H1 (cell line): ENCODE measurements at regions not wholly inside any gene's neighbourhood (a gene's known extent, or its start where the extent isn't known, plus 50 kb on each side); places are given as distances from the start of the nearest gene placed in this dataset.
"Not testable (repeated sequence)": the region's sequence is repeated elsewhere in the genome, so short reads cannot be mapped to it uniquely, and the experiment has no call there.

ENCODE experiments used
- CTCF ChIA-PET: fragments of 300-600 bp; sonication (Branson Sonifier 250); formaldehyde crosslinking; loops from one replicate; lab custom pipeline; 2021; ENCODE audit not compliant: partially characterized antibody; lab: Charles Lee
- POLR2A ChIA-PET: fragments of 300-600 bp; sonication (Branson Sonifier 250); formaldehyde crosslinking; loops from one replicate; lab custom pipeline; 2021; ENCODE audit warnings: inconsistent platforms; ENCODE audit not compliant: partially characterized antibody; lab: Charles Lee
- DNase-seq, 2 experiments: peaks; one replicate each; pipeline versions ENCODE4 v3.0.0 to v3.0.0-alpha.2; 2010 to 2022; ENCODE audit warnings: low spot score in 2 of 2, low read depth in 1 of 2, mixed read lengths in 1 of 2
- FAIRE-seq: peaks from 2 replicates; lab custom pipeline; 2011; peaks lifted over from hg19 to GRCh38; lab: Jason Lieb, UNC
- H2AFZ ChIP-seq: 2 replicates; pipeline ENCODE4 v1.8.1; 2012; ENCODE audit warnings: low read length, inconsistent platforms
- H2AK5ac ChIP-seq: 2 replicates; pipeline ENCODE4 v1.6.1; 2013; ENCODE audit warnings: low read depth, low read length
- H2BK120ac ChIP-seq: replicated peaks from 2 replicates; pipeline ENCODE3; 2013; ENCODE audit warnings: low read depth, low read length, inconsistent platforms
- H2BK12ac ChIP-seq: 2 replicates; pipeline ENCODE4 v1.6.1; 2013; ENCODE audit warnings: low read depth, low read length
- H2BK15ac ChIP-seq: 2 replicates; pipeline ENCODE4 v1.6.1; 2013; ENCODE audit warnings: low read length
- H2BK20ac ChIP-seq: 2 replicates; pipeline ENCODE4 v1.6.1; 2013; ENCODE audit warnings: low read length
- H2BK5ac ChIP-seq: 2 replicates; pipeline ENCODE4 v1.6.1; 2013; ENCODE audit warnings: low read depth, low read length
- H3K14ac ChIP-seq: 2 replicates; pipeline ENCODE4 v1.6.1; 2013; ENCODE audit warnings: inconsistent platforms; ENCODE audit not compliant: insufficient read length
- H3K18ac ChIP-seq: 2 replicates; pipeline ENCODE4 v1.6.1; 2013; ENCODE audit warnings: low read length; ENCODE audit errors: extremely low read depth
- H3K23ac ChIP-seq: 2 replicates; pipeline ENCODE4 v1.6.1; 2013; ENCODE audit warnings: inconsistent platforms; ENCODE audit not compliant: insufficient read length
- H3K23me2 ChIP-seq: 2 replicates; pipeline ENCODE4 v1.6.1; 2013; ENCODE audit warnings: low read depth, low read length
- H3K27ac ChIP-seq: 2 replicates; pipeline ENCODE4 v1.6.1; 2011; ENCODE audit warnings: low read depth, low read length, inconsistent platforms
- H3K27me3 ChIP-seq, 4 experiments: replicated peaks in 1 of 4; 1 replicate in 1 of 4; 2 replicates in 3 of 4; pipeline versions ENCODE4 v1.6.1 to v1.8.1; 2011 to 2013; ENCODE audit warnings: low read length in 3 of 4, mild to moderate bottlenecking in 3 of 4, inconsistent platforms in 2 of 4, mixed read lengths in 2 of 4, moderate library complexity in 1 of 4; ENCODE audit not compliant: control insufficient read depth in 3 of 4, insufficient read depth in 3 of 4; ENCODE audit errors: extremely low read depth in 1 of 4
- H3K36me3 ChIP-seq, 4 experiments: 2 replicates each; pipeline versions ENCODE4 v1.6.1 to v1.8.1; 2011 to 2013; ENCODE audit warnings: mild to moderate bottlenecking in 4 of 4, low read length in 3 of 4, moderate library complexity in 2 of 4, control low read depth in 1 of 4, inconsistent platforms in 1 of 4; ENCODE audit not compliant: insufficient read depth in 4 of 4, control insufficient read depth in 2 of 4
- H3K4ac ChIP-seq: replicated peaks from 2 replicates; pipeline ENCODE3; 2013; ENCODE audit warnings: low read length, low read depth, mixed read lengths, inconsistent platforms; ENCODE audit not compliant: insufficient read length
- H3K4me1 ChIP-seq, 4 experiments: replicated peaks in 1 of 4; 1 replicate in 1 of 4; 2 replicates in 3 of 4; pipeline versions ENCODE4 v1.6.1 to v1.8.1; 2011 to 2013; ENCODE audit warnings: low read length in 3 of 4, inconsistent platforms in 2 of 4, mixed read lengths in 1 of 4; ENCODE audit not compliant: insufficient read depth in 4 of 4, control insufficient read depth in 3 of 4
- H3K4me2 ChIP-seq, 2 experiments: 2 replicates each; pipeline versions ENCODE4 v1.6.1 to v1.8.1; 2011 to 2013; ENCODE audit warnings: low read depth in 2 of 2, low read length in 2 of 2, control low read depth in 1 of 2, inconsistent platforms in 1 of 2, mild to moderate bottlenecking in 1 of 2; ENCODE audit not compliant: insufficient read depth in 1 of 2
- H3K4me3 ChIP-seq, 4 experiments: fragments of 200-600, 300-600 bp in 1 of 4; sonication (generic), shearing (Covaris generic), sonication (Bioruptor Twin) in 1 of 4; 2 replicates each; pipeline versions ENCODE4 v1.5.1 to v1.8.1; 2011 to 2016; ENCODE audit warnings: low read length in 4 of 4, low read depth in 3 of 4, control low read depth in 2 of 4, inconsistent platforms in 2 of 4, mild to moderate bottlenecking in 2 of 4, mixed read lengths in 1 of 4, moderate library complexity in 1 of 4; ENCODE audit not compliant: insufficient read depth in 2 of 4; ENCODE audit errors: extremely low read depth in 1 of 4
- H3K56ac ChIP-seq: replicated peaks from 2 replicates; pipeline ENCODE3; 2013; ENCODE audit warnings: low read depth, mild to moderate bottlenecking, mixed read lengths, low read length, inconsistent platforms; ENCODE audit not compliant: insufficient read length
- H3K79me1 ChIP-seq: 2 replicates; pipeline ENCODE4 v1.6.1; 2013; ENCODE audit warnings: low read depth, low read length, control low read depth
- H3K79me2 ChIP-seq, 2 experiments: 2 replicates each; pipeline versions ENCODE4 v1.6.1 to v1.8.1; 2012 to 2013; ENCODE audit warnings: low read length in 2 of 2, mild to moderate bottlenecking in 2 of 2, inconsistent platforms in 1 of 2; ENCODE audit not compliant: insufficient read depth in 2 of 2, control insufficient read depth in 1 of 2
- H3K9ac ChIP-seq, 4 experiments: replicated peaks in 1 of 4; 1 replicate in 1 of 4; 2 replicates in 3 of 4; pipeline versions ENCODE4 v1.6.1 to v1.8.1; 2011 to 2013; ENCODE audit warnings: low read depth in 3 of 4, low read length in 3 of 4, control low read depth in 2 of 4, mild to moderate bottlenecking in 2 of 4, moderate library complexity in 2 of 4, inconsistent platforms in 1 of 4; ENCODE audit errors: extremely low read depth in 1 of 4
- H3K9me3 ChIP-seq, 2 experiments: 2 replicates each; pipeline versions ENCODE4 v1.6.1 to v1.8.1; 2012 to 2013; ENCODE audit warnings: mild to moderate bottlenecking in 2 of 2, moderate library complexity in 2 of 2, control low read depth in 1 of 2, inconsistent platforms in 1 of 2, low read depth in 1 of 2, low read length in 1 of 2, mixed read lengths in 1 of 2; ENCODE audit not compliant: insufficient read depth in 2 of 2
- H4K20me1 ChIP-seq, 2 experiments: replicated peaks in 1 of 2; 2 replicates each; pipeline versions ENCODE3 to v1.8.1; 2011 to 2013; ENCODE audit warnings: inconsistent platforms in 2 of 2, low read length in 2 of 2, mild to moderate bottlenecking in 1 of 2; ENCODE audit not compliant: insufficient read depth in 2 of 2, control insufficient read depth in 1 of 2
- H4K5ac ChIP-seq: 2 replicates; pipeline ENCODE4 v1.6.1; 2013; ENCODE audit warnings: low read length, low read depth, mixed read lengths, inconsistent platforms; ENCODE audit not compliant: insufficient read length
- H4K8ac ChIP-seq: 2 replicates; pipeline ENCODE4 v1.8.0; 2013; ENCODE audit warnings: mild to moderate bottlenecking, moderate library complexity, low read length, inconsistent platforms; ENCODE audit not compliant: insufficient read depth; ENCODE audit errors: extremely low read depth
- H4K91ac ChIP-seq: replicated peaks from 2 replicates; pipeline ENCODE3; 2013; ENCODE audit warnings: low read length, mixed read lengths, inconsistent platforms; ENCODE audit not compliant: insufficient read length
- WGBS, 2 experiments: shearing (Covaris generic) in 1 of 2; methylation state at CpG; one replicate each; pipeline versions ENCODE4 v1.1.6 to v1.1.7; 2013 to 2015; ENCODE audit warnings: low lambda C conversion rate in 2 of 2, mixed read lengths in 2 of 2, inconsistent platforms in 1 of 2, low coverage in 1 of 2, missing lambda C conversion rate in 1 of 2; ENCODE audit not compliant: insufficient replicate concordance in 2 of 2, insufficient coverage in 1 of 2, insufficient read length in 1 of 2; ENCODE audit errors: extremely low coverage in 1 of 2, missing lambda C conversion rate in 1 of 2; 5-methylcytosine and 5-hydroxymethylcytosine counted together

GRCh38 chr9:66278809-66279208, 541.9 kb downstream of the FOXD4L4 start:
- H2BK12ac ChIP-seq, H4K91ac ChIP-seq, FAIRE-seq, H4K20me1 ChIP-seq, H3K79me1 ChIP-seq, H3K14ac ChIP-seq, H2BK120ac ChIP-seq, H2AK5ac ChIP-seq, H4K5ac ChIP-seq, H3K9me3 ChIP-seq, H3K18ac ChIP-seq, H2BK5ac ChIP-seq, H3K4ac ChIP-seq, H2AFZ ChIP-seq, H3K23ac ChIP-seq, H3K23me2 ChIP-seq, H3K56ac ChIP-seq, H3K4me2 ChIP-seq, H3K4me3 ChIP-seq, DNase-seq, H3K27me3 ChIP-seq, H3K79me2 ChIP-seq, H3K36me3 ChIP-seq, H4K8ac ChIP-seq, H3K27ac ChIP-seq, CTCF ChIA-PET, H2BK20ac ChIP-seq, POLR2A ChIA-PET, H3K9ac ChIP-seq, H2BK15ac ChIP-seq, H3K4me1 ChIP-seq: not testable (repeated sequence)
- WGBS, 2 experiments = 82% methylated on average over 2 of the region's 5 CpGs; no CpG with 5 or more reads in 1 of the 2 experiments
